Stimulated activated CD4-positive, alpha-beta T cell treated with anti-CD3 and anti-CD28 coated beads, Interleukin-1b, Interleukin-23, amount 100 ng/mL, for 4 hours (primary cell): ENCODE measurements at regions not wholly inside any gene's neighbourhood (a gene's known extent, or its start where the extent isn't known, plus 50 kb on each side); places are given as distances from the start of the nearest gene placed in this dataset.

Source experiments
- DNase-seq, 2 donors: peaks; one replicate each; pipeline ENCODE4 v3.0.0-alpha.2; 2020; ENCODE audit warnings: low read depth in 2 of 2

- DNase-seq, result no peak
These were observed 59.5 kb downstream of the ZIC5 start for GRCh38 chr13:99911965-99912566.

GRCh38 chr13:99911069-99911964, 60.2 kb downstream of the ZIC5 start:
- no peak for DNase-seq

DNA sequence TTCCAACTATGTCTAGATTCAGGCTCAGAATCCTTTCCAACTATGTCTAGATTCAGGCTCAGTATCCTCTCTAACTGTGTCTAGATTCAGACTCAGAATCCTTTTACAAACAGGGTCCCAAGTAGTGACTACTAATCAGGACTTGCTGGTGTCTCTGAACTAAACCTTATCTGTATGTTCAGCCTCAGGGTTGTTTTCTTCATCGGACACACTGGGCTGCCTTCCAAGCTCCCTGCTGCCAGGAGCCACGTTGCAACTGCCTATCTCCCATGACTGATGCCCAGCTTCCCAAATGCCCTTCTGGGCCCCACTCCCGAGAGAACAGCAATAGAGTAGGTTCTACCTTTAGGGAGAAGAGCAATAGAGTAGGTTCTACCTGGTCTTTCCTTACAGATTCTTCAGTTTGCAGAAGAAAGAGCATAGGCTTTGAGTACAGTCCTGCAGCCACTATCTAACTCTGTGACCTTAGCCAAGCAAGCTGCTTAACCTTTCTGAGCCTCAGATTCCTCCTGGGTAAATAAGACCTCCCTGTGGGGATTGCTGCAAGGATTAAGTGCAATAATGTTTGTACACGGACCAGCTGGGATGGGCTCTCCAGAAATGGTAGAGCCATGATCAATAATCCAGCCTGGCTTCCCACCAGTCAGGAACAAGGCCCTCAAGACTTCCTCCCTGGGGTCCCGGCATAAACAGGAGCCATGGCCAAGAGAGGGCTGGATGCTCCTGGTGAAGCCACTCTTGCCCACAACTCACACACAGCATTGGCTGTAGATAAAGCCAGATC, 61.5 kb downstream of the ZIC5 start:
- DNase-seq, result no peak

GRCh38 chr13:99909097-99909835, 62.3 kb downstream of the ZIC5 start:
- DNase-seq, result no peak

DNA sequence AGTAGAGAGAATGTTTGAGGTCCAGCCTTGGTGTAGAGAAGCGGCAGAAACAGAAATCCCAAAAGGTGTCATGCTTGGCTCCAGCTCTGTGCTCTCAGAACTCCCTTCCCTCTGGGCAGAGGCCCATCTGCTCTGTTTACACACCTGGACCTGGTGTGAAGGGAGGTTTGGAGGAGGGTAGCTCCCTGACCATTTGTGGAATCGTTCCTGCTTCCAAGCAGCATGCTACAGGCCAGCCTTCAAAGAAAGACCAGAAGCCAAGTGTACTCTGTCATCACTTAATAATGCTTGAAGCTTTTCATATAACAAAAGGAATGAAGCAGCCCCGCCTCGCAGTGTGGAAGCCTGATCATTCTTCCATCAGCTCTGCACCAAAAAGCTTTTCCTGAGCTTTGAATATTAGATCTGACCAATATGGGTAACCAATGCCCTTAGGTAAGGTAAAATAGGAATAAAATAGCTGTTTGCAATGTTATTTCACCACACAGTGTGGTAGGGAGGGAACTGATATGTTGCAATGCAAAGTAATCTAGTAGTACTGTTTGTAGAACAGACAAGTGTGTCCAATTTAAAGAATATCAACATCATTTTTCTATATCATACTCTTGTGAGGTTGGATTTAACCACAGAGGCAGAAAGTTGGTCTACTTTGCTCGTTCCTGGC, 63.3 kb downstream of the ZIC5 start:
- no peak for DNase-seq

DNA sequence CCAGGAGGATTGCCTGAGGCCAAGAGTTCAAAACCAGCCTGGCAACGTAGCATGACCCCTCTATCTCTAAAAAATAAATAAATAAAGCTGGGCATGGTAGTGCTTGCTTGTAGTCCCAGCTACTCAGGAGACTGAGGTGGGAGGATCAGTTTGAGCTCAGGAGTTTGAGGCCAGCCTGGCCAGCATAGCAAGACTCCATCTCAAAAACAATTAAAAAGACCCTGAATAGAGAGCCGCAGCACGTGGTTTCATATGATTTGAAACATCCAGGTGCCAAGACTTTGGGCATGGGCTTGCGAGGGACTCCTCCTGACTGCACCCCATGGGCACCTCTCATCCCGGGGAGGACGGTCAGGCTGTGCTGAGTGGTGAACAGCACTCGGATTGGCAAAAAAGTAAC, 63.9 kb downstream of the ZIC5 start:
- no peak for DNase-seq

- DNase-seq, result no peak
These were observed 64.5 kb downstream of the ZIC5 start for GRCh38 chr13:99907038-99907437.

- DNase-seq, result no peak
These were observed 65.8 kb downstream of the ZIC5 start for GRCh38 chr13:99905814-99906213.

- no peak for DNase-seq
These were observed 66.3 kb downstream of the ZIC5 start for GRCh38 chr13:99905224-99905623.

DNA sequence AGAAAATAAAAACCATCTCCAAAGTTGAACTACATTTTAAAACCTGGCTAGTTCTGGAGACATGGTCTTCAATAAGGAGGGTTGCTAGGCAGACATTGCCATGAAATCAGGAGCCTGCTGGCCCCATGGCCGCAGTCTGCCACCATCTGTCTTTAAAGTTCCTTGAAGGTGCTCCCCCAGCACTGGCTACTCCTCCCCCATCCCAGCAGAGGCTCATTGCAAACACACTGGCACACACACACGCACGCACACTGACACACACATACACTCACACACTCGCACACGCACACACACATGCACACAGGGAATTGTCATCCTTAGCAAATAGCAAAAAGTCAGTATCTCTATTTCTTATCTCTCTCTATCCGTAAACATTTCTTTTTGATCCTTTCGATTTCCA, 68.4 kb downstream of the ZIC5 start:
- DNase-seq, result no peak

DNA sequence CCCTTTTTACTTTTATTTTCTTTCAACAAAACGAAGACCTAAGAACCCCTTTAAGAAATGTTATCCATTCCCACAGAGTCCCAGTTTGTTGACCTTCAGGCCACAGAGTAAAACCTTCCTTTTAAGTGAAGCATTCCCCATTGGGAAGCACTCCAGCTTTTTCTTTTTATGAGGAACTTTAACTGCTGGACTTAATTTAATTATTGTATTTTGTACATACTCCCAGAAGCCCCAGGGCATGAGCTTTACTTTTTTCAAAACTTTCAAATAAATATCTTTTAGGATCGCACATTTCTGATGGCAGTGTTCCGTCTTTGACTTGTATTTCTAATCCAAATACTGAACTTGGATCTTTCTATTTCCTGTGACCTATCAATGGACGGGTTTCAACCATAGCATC, 68.9 kb downstream of the ZIC5 start:
- no peak for DNase-seq

DNA sequence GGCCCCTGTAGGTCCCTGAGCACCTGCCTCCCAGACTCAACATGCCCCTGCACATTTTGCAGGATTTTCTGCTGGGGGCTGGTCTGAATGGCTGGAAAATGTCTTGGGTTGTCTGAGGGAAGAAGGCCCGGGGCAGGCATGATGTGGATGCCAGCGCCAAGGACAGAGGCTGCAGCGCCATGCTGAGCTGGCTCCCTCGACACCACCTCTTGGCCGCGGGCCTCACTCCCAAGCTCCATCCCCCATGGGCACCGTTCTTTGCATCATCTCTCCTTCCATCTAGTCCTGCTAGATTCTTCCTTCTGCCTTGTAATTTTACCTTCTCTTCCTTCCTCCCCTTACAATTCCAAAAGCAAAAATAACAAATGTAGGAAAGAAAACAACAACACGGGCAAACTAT, 70.6 kb downstream of the ZIC5 start:
- DNase-seq, result no peak

- no peak for DNase-seq
These were observed 73.1 kb downstream of the ZIC5 start for GRCh38 chr13:99898421-99898820.

GRCh38 chr13:99897076-99897440, 74.5 kb downstream of the ZIC5 start:
- no peak for DNase-seq

DNA sequence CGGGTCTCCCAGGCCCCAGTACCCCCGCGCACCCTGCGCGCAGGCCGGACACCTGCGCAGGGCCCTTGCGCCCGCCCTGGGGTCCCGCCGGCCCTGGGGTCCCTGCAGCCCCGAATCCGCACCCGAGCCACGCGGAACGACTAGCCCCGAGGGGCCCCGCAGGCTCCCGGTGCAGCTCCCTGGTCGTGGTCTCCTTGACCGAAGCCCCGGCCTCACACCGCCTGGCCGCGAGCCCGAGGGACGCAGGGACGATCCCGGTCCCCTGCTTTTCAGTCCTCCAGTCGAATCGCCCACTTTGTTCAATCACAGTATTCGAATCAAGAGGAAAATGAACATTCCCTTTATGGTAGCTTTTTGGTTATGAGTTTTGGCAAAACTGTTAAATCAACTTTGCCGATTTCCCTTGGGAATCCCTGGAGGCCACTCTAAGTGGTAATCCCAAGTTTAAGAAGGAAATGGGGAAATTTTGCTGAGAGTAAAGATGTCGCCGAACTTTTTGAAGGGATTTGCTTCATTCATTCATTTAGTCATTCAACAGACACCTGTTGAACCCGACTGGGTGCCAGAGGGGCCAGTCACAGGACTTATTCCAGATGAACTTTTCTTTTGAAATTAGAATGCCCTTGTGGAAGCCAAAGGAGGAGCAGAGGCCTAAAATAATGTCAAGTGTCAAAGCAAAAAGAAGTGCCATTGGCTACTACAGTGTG, 75.0 kb downstream of the ZIC5 start:
- no peak for DNase-seq

GRCh38 chr13:99895444-99896368, 75.9 kb downstream of the ZIC5 start:
- no peak for DNase-seq

- no peak for DNase-seq
These were observed 76.6 kb downstream of the ZIC5 start for GRCh38 chr13:99894840-99895443.

GRCh38 chr13:99894105-99894839, 77.3 kb downstream of the ZIC5 start:
- DNase-seq, result no peak

DNA sequence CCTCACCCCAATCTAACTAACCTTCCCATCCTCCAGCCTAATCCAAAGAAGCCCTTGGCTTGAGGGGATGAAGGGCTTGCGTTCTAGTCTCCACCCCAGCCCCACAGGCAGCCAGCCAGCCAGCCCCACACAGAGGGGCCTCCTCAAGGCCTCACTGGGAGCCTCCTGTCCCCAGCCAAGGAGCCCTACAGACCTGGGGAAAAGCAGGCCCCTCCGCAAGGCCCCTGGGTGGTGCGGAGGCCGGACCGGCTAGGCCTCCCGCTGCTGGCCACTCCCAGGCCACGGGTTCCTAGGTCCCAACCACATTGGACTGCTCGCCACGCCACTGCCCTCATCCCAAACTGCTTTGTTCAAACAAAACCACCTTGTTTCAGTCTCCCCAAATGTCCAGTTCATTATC, 78.0 kb downstream of the ZIC5 start:
- DNase-seq, result no peak
